ENCODE measurements at regions not wholly inside any gene's neighbourhood (a gene's known extent, or its start where the extent isn't known, plus 50 kb on each side); places are given as distances from the start of the nearest gene placed in this dataset.
"Not testable (repeated sequence)": the region's sequence is repeated elsewhere in the genome, so short reads cannot be mapped to it uniquely, and the experiment has no call there.

- TF ChIP-seq, protein P1, sequence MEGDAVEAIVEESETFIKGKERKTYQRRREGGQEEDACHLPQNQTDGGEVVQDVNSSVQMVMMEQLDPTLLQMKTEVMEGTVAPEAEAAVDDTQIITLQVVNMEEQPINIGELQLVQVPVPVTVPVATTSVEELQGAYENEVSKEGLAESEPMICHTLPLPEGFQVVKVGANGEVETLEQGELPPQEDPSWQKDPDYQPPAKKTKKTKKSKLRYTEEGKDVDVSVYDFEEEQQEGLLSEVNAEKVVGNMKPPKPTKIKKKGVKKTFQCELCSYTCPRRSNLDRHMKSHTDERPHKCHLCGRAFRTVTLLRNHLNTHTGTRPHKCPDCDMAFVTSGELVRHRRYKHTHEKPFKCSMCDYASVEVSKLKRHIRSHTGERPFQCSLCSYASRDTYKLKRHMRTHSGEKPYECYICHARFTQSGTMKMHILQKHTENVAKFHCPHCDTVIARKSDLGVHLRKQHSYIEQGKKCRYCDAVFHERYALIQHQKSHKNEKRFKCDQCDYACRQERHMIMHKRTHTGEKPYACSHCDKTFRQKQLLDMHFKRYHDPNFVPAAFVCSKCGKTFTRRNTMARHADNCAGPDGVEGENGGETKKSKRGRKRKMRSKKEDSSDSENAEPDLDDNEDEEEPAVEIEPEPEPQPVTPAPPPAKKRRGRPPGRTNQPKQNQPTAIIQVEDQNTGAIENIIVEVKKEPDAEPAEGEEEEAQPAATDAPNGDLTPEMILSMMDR (IDR thresholded peaks at IDR 0.05), result no peak
- no peak for TF ChIP-seq EZH2 (IDR thresholded peaks at IDR 0.05; ENCODE audit: borderline replicate concordance, insufficient read depth, low read depth, low read length, poor library complexity, severe bottlenecking)
- Histone ChIP-seq H3K4me2 (replicated peaks; ENCODE audit: low read depth, low read length, poor library complexity, severe bottlenecking) (no peak overlapping the region), H3K9ac (ENCODE audit: low read length) (no peak overlapping the region), H3K9me3 (ENCODE audit: control extremely low read depth in 1 of 3, control insufficient read depth in 2 of 3, insufficient read depth in 1 of 3, low read length in 2 of 3) (no peaks in the 10 kb centered on the region), H3K27me3 (replicated peaks in 1 of 4; ENCODE audit: control extremely low read depth in 1 of 4, control insufficient read depth in 3 of 4, insufficient read depth in 4 of 4, low read length in 3 of 4) (no peaks in the 10 kb centered on the region), H4K20me1 (ENCODE audit: control insufficient read depth, insufficient read depth, low read length, poor library complexity, severe bottlenecking) (no peaks in the 10 kb centered on the region), H3K4me3 (ENCODE audit: control extremely low read depth in 1 of 5, extremely low read depth in 1 of 5, insufficient read depth in 1 of 5, low read depth in 2 of 5, low read length in 4 of 5) (no peak overlapping the region), H3K4me1 (ENCODE audit: control insufficient read depth in 2 of 2, insufficient read depth in 2 of 2, low read length in 2 of 2) (no peaks in the 10 kb centered on the region), H3K27ac (ENCODE audit: low read length in 2 of 2) (no peak overlapping the region), H3K36me3 (replicated peaks in 1 of 2; ENCODE audit: control extremely low read depth in 1 of 2, control insufficient read depth in 1 of 2, extremely low read depth in 1 of 2, insufficient read depth in 2 of 2, low read length in 1 of 2) (no peaks in the 10 kb centered on the region), H2AFZ (ENCODE audit: insufficient read depth, low read depth, low read length, poor library complexity, severe bottlenecking) (no peak overlapping the region), H3K79me2 (ENCODE audit: control insufficient read depth, insufficient read depth, low read length) (no peaks in the 10 kb centered on the region)
- H3K4me3 Mint-ChIP-seq, result no peak overlapping the region
- no peak overlapping the region for H3K27ac Mint-ChIP-seq
- H3K27me3 Mint-ChIP-seq, result no peaks in the 10 kb centered on the region
- ChIA-PET CTCF (no interaction called here), POLR2A (no interaction called here)
- H3K4me1 Mint-ChIP-seq, result no peaks in the 10 kb centered on the region
- ATAC-seq (ENCODE audit: low read depth), result no peak
- intact Hi-C loops (cut with micrococcal nuclease), result no loop called here
- WGBS (ENCODE audit: insufficient coverage), result no CpG with 5 or more reads among the region's 2 CpGs
- H3K9me3 Mint-ChIP-seq (ENCODE audit: insufficient read depth), result no peaks in the 10 kb centered on the region
- DNase-seq, result no peak
These were observed 74.6 kb downstream of the RPRM start for GRCh38 chr2:153403940-153404339.

DNA sequence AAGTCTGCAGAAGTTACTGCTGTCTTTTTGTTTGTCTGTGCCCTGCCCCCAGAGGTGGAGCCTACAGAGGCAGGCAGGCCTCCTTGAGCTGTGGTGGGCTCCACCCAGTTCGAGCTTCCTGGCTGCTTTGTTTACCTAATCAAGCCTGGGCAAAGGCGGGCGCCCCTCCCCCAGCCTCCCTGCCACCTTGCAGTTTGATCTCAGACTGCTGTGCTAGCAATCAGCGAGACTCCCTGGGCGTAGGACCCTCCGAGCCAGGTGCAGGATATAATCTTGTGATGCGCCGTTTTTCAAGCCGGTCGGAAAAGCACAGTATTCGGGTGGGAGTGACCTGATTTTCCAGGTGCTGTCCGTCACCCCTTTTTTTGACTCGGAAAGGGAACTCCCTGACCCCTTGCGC, 75.2 kb downstream of the RPRM start:
- H3K27me3 ChIP-seq (replicated peaks in 1 of 4; ENCODE audit: control extremely low read depth in 1 of 4, control insufficient read depth in 3 of 4, insufficient read depth in 4 of 4, low read length in 3 of 4); H3K4me1 ChIP-seq (ENCODE audit: control insufficient read depth in 2 of 2, insufficient read depth in 2 of 2, low read length in 2 of 2); H3K79me2 ChIP-seq (ENCODE audit: control insufficient read depth, insufficient read depth, low read length); H3K27ac Mint-ChIP-seq; H3K4me3 ChIP-seq (ENCODE audit: control extremely low read depth in 1 of 5, extremely low read depth in 1 of 5, insufficient read depth in 1 of 5, low read depth in 2 of 5, low read length in 4 of 5); H3K9ac ChIP-seq (ENCODE audit: low read length); H3K27me3 Mint-ChIP-seq; H3K4me2 ChIP-seq (replicated peaks; ENCODE audit: low read depth, low read length, poor library complexity, severe bottlenecking); H3K4me1 Mint-ChIP-seq; CTCF ChIA-PET; POLR2A ChIA-PET; H4K20me1 ChIP-seq (ENCODE audit: control insufficient read depth, insufficient read depth, low read length, poor library complexity, severe bottlenecking); H3K36me3 ChIP-seq (replicated peaks in 1 of 2; ENCODE audit: control extremely low read depth in 1 of 2, control insufficient read depth in 1 of 2, extremely low read depth in 1 of 2, insufficient read depth in 2 of 2, low read length in 1 of 2); H3K9me3 ChIP-seq (ENCODE audit: control extremely low read depth in 1 of 3, control insufficient read depth in 2 of 3, insufficient read depth in 1 of 3, low read length in 2 of 3); H3K4me3 Mint-ChIP-seq; H3K9me3 Mint-ChIP-seq (ENCODE audit: insufficient read depth); H2AFZ ChIP-seq (ENCODE audit: insufficient read depth, low read depth, low read length, poor library complexity, severe bottlenecking); DNase-seq; intact Hi-C loops (cut with micrococcal nuclease); H3K27ac ChIP-seq (ENCODE audit: low read length in 2 of 2); ATAC-seq (ENCODE audit: low read depth): not testable (repeated sequence)
- 82% methylated on average over 12 of the region's 14 CpGs for WGBS (ENCODE audit: insufficient coverage)
